ENCODE measurements at regions not wholly inside any gene's neighbourhood (a gene's known extent, or its start where the extent isn't known, plus 50 kb on each side); places are given as distances from the start of the nearest gene placed in this dataset.
"Not testable (repeated sequence)": the region's sequence is repeated elsewhere in the genome, so short reads cannot be mapped to it uniquely, and the experiment has no call there.

- TF ChIP-seq CTCF (IDR thresholded peaks at IDR 0.05; ENCODE audit: low read depth, low read length, missing control alignments): no peak
- DNase-seq (ENCODE audit: extremely low read depth, low read depth): no peak
- H3K4me3 ChIP-seq (replicated peaks; ENCODE audit: low read depth, low read length): no peak overlapping the region
Observed at GRCh38 chr3:104437131-104437750, 929.5 kb upstream of the ALCAM start.

- no peak for DNase-seq (ENCODE audit: extremely low read depth, low read depth)
- H3K4me3 ChIP-seq (replicated peaks; ENCODE audit: low read depth, low read length): no peak overlapping the region
- TF ChIP-seq CTCF (IDR thresholded peaks at IDR 0.05; ENCODE audit: low read depth, low read length, missing control alignments): no peak
Observed at GRCh38 chr3:104437891-104438290, 928.8 kb upstream of the ALCAM start.

- no peak for TF ChIP-seq CTCF (IDR thresholded peaks at IDR 0.05; ENCODE audit: low read depth, low read length, missing control alignments)
- no peak for DNase-seq (ENCODE audit: extremely low read depth, low read depth)
Observed at GRCh38 chr3:104438706-104439105, 928.0 kb upstream of the ALCAM start.

GRCh38 chr3:104445252-104445919, 921.3 kb upstream of the ALCAM start:
- DNase-seq (ENCODE audit: extremely low read depth, low read depth); H3K4me3 ChIP-seq (replicated peaks; ENCODE audit: low read depth, low read length): not testable (repeated sequence)

More at GRCh38 chr3:104438706-104439105, 928.0 kb upstream of the ALCAM start:
- no peak overlapping the region for H3K4me3 ChIP-seq (replicated peaks; ENCODE audit: low read depth, low read length)

GRCh38 chr3:104447681-104448080, 919.0 kb upstream of the ALCAM start:
- no peak for DNase-seq (ENCODE audit: extremely low read depth, low read depth)
- H3K4me3 ChIP-seq (replicated peaks; ENCODE audit: low read depth, low read length): no peak overlapping the region
- TF ChIP-seq CTCF (IDR thresholded peaks at IDR 0.05; ENCODE audit: low read depth, low read length, missing control alignments): no peak

- no peak overlapping the region for H3K4me3 ChIP-seq (replicated peaks; ENCODE audit: low read depth, low read length)
- TF ChIP-seq CTCF (IDR thresholded peaks at IDR 0.05; ENCODE audit: low read depth, low read length, missing control alignments): no peak
- DNase-seq (ENCODE audit: extremely low read depth, low read depth): no peak
Observed at GRCh38 chr3:104452697-104453096, 914.0 kb upstream of the ALCAM start.

- H3K4me3 ChIP-seq (replicated peaks; ENCODE audit: low read depth, low read length): no peak overlapping the region
- DNase-seq (ENCODE audit: extremely low read depth, low read depth): no peak
- TF ChIP-seq CTCF (IDR thresholded peaks at IDR 0.05; ENCODE audit: low read depth, low read length, missing control alignments): no peak
Observed at GRCh38 chr3:104458657-104459056, 908.1 kb upstream of the ALCAM start.

Measured in HFF-Myc (cell line).